GM23338 (cell line): ENCODE measurements at regions not wholly inside any gene's neighbourhood (a gene's known extent, or its start where the extent isn't known, plus 50 kb on each side); places are given as distances from the start of the nearest gene placed in this dataset.

Experiments used
- ATAC-seq: fragments of 200-7000 bp; cut with Tn5 transposase; 3 replicates; pipeline ENCODE4 v1.9.1; 2020
- DNase-seq: peaks from one replicate; pipeline ENCODE4 v3.0.0-alpha.2; 2015; ENCODE audit warnings: low spot score
- H2AFZ ChIP-seq: fragments of 200-600 bp; sonication (generic); 2 replicates; pipeline ENCODE4 v1.8.0; 2016; ENCODE audit warnings: antibody characterized with exemption, mild to moderate bottlenecking, moderate library complexity
- H3F3A ChIP-seq: fragments of 200-600 bp; sonication (generic); replicated peaks from 2 replicates; pipeline ENCODE4 v1.8.0; 2017; ENCODE audit warnings: antibody characterized with exemption, mixed run types, low read depth
- H3K27ac ChIP-seq: fragments of 200-600 bp; sonication (generic); 2 replicates; pipeline ENCODE4 v1.6.1; 2016; ENCODE audit warnings: low read depth
- H3K27me3 ChIP-seq: fragments of 200-600 bp; sonication (generic); 2 replicates; pipeline ENCODE4 v1.8.0; 2016; ENCODE audit warnings: mild to moderate bottlenecking, mixed run types, moderate library complexity; ENCODE audit not compliant: insufficient read depth
- H3K36me3 ChIP-seq: fragments of 200-600 bp; sonication (generic); 2 replicates; pipeline ENCODE4 v1.8.0; 2016; ENCODE audit warnings: mild to moderate bottlenecking; ENCODE audit not compliant: insufficient read depth
- H3K4me1 ChIP-seq: fragments of 200-600 bp; sonication (generic); 2 replicates; pipeline ENCODE4 v1.8.0; 2016; ENCODE audit warnings: mild to moderate bottlenecking, moderate library complexity; ENCODE audit not compliant: insufficient read depth
- H3K4me2 ChIP-seq: fragments of 200-600 bp; sonication (generic); 2 replicates; pipeline ENCODE4 v1.7.1; 2017; ENCODE audit warnings: mixed run types
- H3K4me3 ChIP-seq: fragments of 200-600 bp; sonication (generic); 2 replicates; pipeline ENCODE4 v1.6.1; 2016; ENCODE audit warnings: mixed run types
- H3K79me2 ChIP-seq: fragments of 200-600 bp; sonication (generic); replicated peaks from 2 replicates; pipeline ENCODE4 v1.8.0; 2017; ENCODE audit warnings: mild to moderate bottlenecking; ENCODE audit not compliant: insufficient read depth
- H3K9me2 ChIP-seq: fragments of 200-600 bp; sonication (generic); 2 replicates; pipeline ENCODE4 v1.8.0; 2017; ENCODE audit not compliant: insufficient read depth
- H4K20me1 ChIP-seq: fragments of 200-600 bp; sonication (generic); replicated peaks from 2 replicates; pipeline ENCODE4 v1.8.0; 2017; ENCODE audit warnings: mild to moderate bottlenecking; ENCODE audit not compliant: insufficient read depth
- H3K27ac Mint-ChIP-seq: 2 replicates; pipeline ENCODE4 v1.8.0; 2020; ENCODE audit warnings: inconsistent platforms, mild to moderate bottlenecking, moderate library complexity, mixed read lengths
- H3K27me3 Mint-ChIP-seq: 3 replicates; pipeline ENCODE4 v1.8.0; 2022; ENCODE audit warnings: low read depth, mild to moderate bottlenecking, moderate library complexity, mixed read lengths, inconsistent platforms; ENCODE audit not compliant: insufficient read depth, poor library complexity
- H3K36me3 Mint-ChIP-seq: 3 replicates; pipeline ENCODE4 v1.8.0; 2021; ENCODE audit warnings: low read depth, mild to moderate bottlenecking, inconsistent platforms, moderate library complexity, mixed read lengths
- H3K4me1 Mint-ChIP-seq: 3 replicates; pipeline ENCODE4 v1.8.0; 2020; ENCODE audit warnings: mild to moderate bottlenecking, inconsistent platforms, mixed read lengths
- H3K4me3 Mint-ChIP-seq: 3 replicates; pipeline ENCODE4 v1.8.0; 2021; ENCODE audit warnings: moderate library complexity, mild to moderate bottlenecking, inconsistent platforms, mixed read lengths
- H3K9me3 Mint-ChIP-seq: 3 replicates; pipeline ENCODE4 v1.8.0; 2020; ENCODE audit warnings: moderate library complexity, mild to moderate bottlenecking, inconsistent platforms, mixed read lengths
- CREB1 ChIP-seq: fragments of 250-450 bp; sonication (Bioruptor Pico); IDR thresholded peaks from 2 replicates; pipeline ENCODE4 v1.5.0; 2020; ENCODE audit warnings: low read depth, mild to moderate bottlenecking, moderate library complexity
- EZH2phosphoT487 ChIP-seq: fragments of 200-600 bp; sonication (generic); IDR thresholded peaks from one replicate; pipeline ENCODE4 v1.8.1; 2018; ENCODE audit warnings: antibody characterized with exemption; ENCODE audit not compliant: unreplicated experiment
- JUNB ChIP-seq: IDR thresholded peaks from one replicate; pipeline ENCODE4 v1.6.1; 2016; ENCODE audit warnings: antibody characterized with exemption; ENCODE audit not compliant: unreplicated experiment
- NANOG ChIP-seq: IDR thresholded peaks from 2 replicates; pipeline ENCODE4 v1.6.1; 2016; ENCODE audit warnings: antibody characterized with exemption, borderline replicate concordance
- POLR2AphosphoS5 ChIP-seq: IDR thresholded peaks from 2 replicates; pipeline ENCODE4 v1.6.1; 2016; ENCODE audit warnings: antibody characterized with exemption, low read depth
- STAT1 ChIP-seq: IDR thresholded peaks from one replicate; pipeline ENCODE4 v1.6.1; 2016; ENCODE audit warnings: antibody characterized with exemption; ENCODE audit not compliant: unreplicated experiment
- ZNF114 ChIP-seq: fragments of 250-450 bp; sonication (Bioruptor Pico); IDR thresholded peaks from 2 replicates; pipeline ENCODE4 v1.5.0; 2020; ENCODE audit warnings: mild to moderate bottlenecking, moderate library complexity
- ZNF331 ChIP-seq: fragments of 250-450 bp; sonication (Bioruptor Pico); IDR thresholded peaks from 2 replicates; pipeline ENCODE4 v1.5.0; 2020; ENCODE audit warnings: low read depth, mild to moderate bottlenecking, moderate library complexity
- TF ChIP-seq, protein P1 (sequence below): IDR thresholded peaks from one replicate; pipeline ENCODE4 v1.6.1; 2018; ENCODE audit warnings: antibody characterized with exemption; ENCODE audit not compliant: unreplicated experiment
- TF ChIP-seq, protein P2 (sequence below), 2 experiments: fragments of 200-600 bp in 1 of 2; sonication (generic) in 1 of 2; conservative IDR thresholded peaks; 2 replicates each; pipeline versions ENCODE4 v1.5.1 to v1.6.1; 2016 to 2017; ENCODE audit warnings: antibody characterized with exemption in 2 of 2, low read depth in 2 of 2, mild to moderate bottlenecking in 2 of 2, moderate library complexity in 1 of 2

DNA sequence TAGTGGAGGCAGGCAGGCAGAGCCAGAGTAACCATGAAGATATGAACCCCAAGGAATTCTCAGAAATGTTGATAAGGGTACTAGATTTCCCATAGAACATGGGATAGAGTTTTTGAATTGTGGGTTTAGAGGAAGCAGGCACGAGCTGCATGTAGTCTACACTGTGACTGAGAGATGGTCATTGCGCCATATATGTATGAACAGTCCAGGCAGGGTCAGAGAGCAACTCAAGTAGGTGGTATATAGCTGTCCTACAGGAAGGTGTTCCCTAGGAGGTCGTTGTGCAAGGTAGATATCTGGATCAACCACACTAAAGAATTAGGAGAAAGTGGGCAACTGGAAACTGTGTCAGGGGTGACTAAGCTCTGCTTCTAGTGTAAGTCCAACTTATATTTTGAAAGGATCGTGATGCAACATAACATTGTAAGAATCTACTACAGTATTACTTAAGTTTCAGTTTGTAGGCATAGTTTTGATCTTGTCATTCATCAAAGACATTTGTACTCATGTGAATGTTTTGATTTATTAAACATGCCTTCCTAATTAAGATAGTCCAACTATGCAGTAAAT is 94.6 kb downstream of the HPGD start:
- Histone ChIP-seq H3K27me3 (no peaks in the 10 kb centered on the region), H3K4me2 (no peak overlapping the region), H3K9me2 (peaks cover 4% of the 10 kb centered on the region; the same call in 1 of the 2 replicates), H4K20me1 (no peaks in the 10 kb centered on the region), H3F3A (no peaks in the 10 kb centered on the region), H3K27ac (no peak overlapping the region), H3K4me1 (no peaks in the 10 kb centered on the region), H2AFZ (no peak overlapping the region), H3K36me3 (no peaks in the 10 kb centered on the region), H3K79me2 (no peaks in the 10 kb centered on the region), H3K4me3 (no peak overlapping the region)
- Mint-ChIP-seq H3K36me3 (no peaks in the 10 kb centered on the region), H3K9me3 (no peaks in the 10 kb centered on the region), H3K4me3 (no peak overlapping the region), H3K27me3 (no peaks in the 10 kb centered on the region), H3K27ac (no peak overlapping the region), H3K4me1 (no peaks in the 10 kb centered on the region)
- no peak for DNase-seq
- no peak for TF ChIP-seq CREB1 (CRISPR knock-in tag)
- TF ChIP-seq ZNF331 (CRISPR knock-in tag) = no peak
- ATAC-seq = no peak

DNA sequence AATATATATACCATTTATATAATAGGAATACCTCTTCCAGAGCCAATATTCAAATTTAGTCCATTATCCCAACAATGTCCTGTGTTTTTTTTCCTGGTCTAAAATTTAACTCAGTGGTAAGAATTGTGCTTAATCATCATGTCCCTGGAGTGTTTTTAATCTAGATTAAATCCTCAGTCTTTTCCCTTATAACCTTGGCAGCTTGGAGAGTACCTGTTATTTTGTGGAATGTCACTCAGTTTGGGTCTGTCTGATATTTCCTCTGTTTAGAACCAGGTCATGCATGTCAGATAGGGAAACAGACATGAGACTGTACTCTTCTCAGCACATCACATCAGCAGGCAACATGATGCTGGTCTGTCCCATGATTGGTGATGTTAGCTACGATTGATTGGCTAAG is 96.6 kb downstream of the HPGD start:
- no peaks in the 10 kb centered on the region for H3K27me3 Mint-ChIP-seq
- H4K20me1 ChIP-seq = no peaks in the 10 kb centered on the region
- H2AFZ ChIP-seq = no peak overlapping the region
- H3K4me3 Mint-ChIP-seq = no peak overlapping the region
- no peak overlapping the region for H3K27ac Mint-ChIP-seq
- no peaks in the 10 kb centered on the region for H3K9me3 Mint-ChIP-seq
- no peak overlapping the region for H3K27ac ChIP-seq
- no peak overlapping the region for H3K4me3 ChIP-seq
- H3K27me3 ChIP-seq = no peaks in the 10 kb centered on the region
- no peaks in the 10 kb centered on the region for H3K36me3 ChIP-seq
- DNase-seq = no peak
- H3K4me1 ChIP-seq = no peaks in the 10 kb centered on the region
- no peaks in the 10 kb centered on the region for H3K4me1 Mint-ChIP-seq
- H3K9me2 ChIP-seq = no peaks in the 10 kb centered on the region
- no peaks in the 10 kb centered on the region for H3F3A ChIP-seq
- no peaks in the 10 kb centered on the region for H3K36me3 Mint-ChIP-seq
- ATAC-seq = no peak
- H3K79me2 ChIP-seq = no peaks in the 10 kb centered on the region
- no peak for TF ChIP-seq NANOG
- TF ChIP-seq, protein P1, sequence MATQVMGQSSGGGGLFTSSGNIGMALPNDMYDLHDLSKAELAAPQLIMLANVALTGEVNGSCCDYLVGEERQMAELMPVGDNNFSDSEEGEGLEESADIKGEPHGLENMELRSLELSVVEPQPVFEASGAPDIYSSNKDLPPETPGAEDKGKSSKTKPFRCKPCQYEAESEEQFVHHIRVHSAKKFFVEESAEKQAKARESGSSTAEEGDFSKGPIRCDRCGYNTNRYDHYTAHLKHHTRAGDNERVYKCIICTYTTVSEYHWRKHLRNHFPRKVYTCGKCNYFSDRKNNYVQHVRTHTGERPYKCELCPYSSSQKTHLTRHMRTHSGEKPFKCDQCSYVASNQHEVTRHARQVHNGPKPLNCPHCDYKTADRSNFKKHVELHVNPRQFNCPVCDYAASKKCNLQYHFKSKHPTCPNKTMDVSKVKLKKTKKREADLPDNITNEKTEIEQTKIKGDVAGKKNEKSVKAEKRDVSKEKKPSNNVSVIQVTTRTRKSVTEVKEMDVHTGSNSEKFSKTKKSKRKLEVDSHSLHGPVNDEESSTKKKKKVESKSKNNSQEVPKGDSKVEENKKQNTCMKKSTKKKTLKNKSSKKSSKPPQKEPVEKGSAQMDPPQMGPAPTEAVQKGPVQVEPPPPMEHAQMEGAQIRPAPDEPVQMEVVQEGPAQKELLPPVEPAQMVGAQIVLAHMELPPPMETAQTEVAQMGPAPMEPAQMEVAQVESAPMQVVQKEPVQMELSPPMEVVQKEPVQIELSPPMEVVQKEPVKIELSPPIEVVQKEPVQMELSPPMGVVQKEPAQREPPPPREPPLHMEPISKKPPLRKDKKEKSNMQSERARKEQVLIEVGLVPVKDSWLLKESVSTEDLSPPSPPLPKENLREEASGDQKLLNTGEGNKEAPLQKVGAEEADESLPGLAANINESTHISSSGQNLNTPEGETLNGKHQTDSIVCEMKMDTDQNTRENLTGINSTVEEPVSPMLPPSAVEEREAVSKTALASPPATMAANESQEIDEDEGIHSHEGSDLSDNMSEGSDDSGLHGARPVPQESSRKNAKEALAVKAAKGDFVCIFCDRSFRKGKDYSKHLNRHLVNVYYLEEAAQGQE = no peak
- TF ChIP-seq JUNB = no peak
- TF ChIP-seq POLR2AphosphoS5 = no peak
- no peak overlapping the region for H3K4me2 ChIP-seq

DNA sequence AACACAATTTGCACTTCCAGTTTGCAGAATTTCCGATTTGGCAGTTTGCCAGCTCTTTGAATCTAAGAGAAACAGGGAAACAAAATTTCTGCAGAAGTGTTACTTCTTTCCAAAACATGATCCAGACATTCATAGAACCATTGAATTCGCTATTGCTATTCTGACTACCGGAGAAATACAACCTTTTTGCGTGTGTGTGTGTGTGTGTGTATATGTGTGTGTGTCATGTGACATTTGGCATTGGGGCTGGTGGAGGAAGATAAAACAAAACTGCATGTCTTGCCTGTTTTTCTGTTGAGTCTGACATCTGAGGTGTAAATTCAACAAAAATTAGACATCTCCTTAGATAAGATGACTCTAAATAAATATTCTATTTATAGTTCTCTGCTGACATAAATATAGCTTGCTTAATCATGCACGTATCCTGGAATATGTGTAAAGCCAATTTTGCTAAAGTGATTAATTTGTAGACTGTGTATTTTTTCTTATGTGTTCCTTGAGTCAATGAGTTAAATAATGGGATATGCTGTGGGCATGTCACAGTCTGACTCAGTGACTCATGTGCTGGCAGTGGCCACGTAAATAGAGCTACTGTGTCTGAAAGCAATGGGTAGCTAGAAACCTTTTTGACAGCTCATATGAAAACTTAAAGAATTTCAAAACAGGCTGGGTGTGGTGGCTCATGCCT is 98.9 kb downstream of the HPGD start:
- H3F3A ChIP-seq = no peaks in the 10 kb centered on the region
- H3K79me2 ChIP-seq = no peaks in the 10 kb centered on the region
- no peak overlapping the region for H3K4me2 ChIP-seq
- H3K9me2 ChIP-seq = no peaks in the 10 kb centered on the region
- H3K27ac Mint-ChIP-seq = no peak overlapping the region
- H3K36me3 Mint-ChIP-seq = no peaks in the 10 kb centered on the region
- no peaks in the 10 kb centered on the region for H3K27me3 Mint-ChIP-seq
- no peak for TF ChIP-seq ZNF114 (CRISPR knock-in tag)
- TF ChIP-seq, protein P2, sequence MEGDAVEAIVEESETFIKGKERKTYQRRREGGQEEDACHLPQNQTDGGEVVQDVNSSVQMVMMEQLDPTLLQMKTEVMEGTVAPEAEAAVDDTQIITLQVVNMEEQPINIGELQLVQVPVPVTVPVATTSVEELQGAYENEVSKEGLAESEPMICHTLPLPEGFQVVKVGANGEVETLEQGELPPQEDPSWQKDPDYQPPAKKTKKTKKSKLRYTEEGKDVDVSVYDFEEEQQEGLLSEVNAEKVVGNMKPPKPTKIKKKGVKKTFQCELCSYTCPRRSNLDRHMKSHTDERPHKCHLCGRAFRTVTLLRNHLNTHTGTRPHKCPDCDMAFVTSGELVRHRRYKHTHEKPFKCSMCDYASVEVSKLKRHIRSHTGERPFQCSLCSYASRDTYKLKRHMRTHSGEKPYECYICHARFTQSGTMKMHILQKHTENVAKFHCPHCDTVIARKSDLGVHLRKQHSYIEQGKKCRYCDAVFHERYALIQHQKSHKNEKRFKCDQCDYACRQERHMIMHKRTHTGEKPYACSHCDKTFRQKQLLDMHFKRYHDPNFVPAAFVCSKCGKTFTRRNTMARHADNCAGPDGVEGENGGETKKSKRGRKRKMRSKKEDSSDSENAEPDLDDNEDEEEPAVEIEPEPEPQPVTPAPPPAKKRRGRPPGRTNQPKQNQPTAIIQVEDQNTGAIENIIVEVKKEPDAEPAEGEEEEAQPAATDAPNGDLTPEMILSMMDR (conservative IDR thresholded peaks at IDR 0.05; ENCODE audit: low read depth in 2 of 2) = no peak
- TF ChIP-seq STAT1 = no peak
- no peak for TF ChIP-seq EZH2phosphoT487
- TF ChIP-seq, protein P1 = no peak
- no peak for TF ChIP-seq CREB1 (CRISPR knock-in tag)
- no peak overlapping the region for H3K27ac ChIP-seq
- ATAC-seq = no peak
- H3K4me1 ChIP-seq = no peaks in the 10 kb centered on the region
- no peak for DNase-seq
- no peak overlapping the region for H3K4me3 Mint-ChIP-seq
- H4K20me1 ChIP-seq = no peaks in the 10 kb centered on the region
- no peak overlapping the region for H2AFZ ChIP-seq
- no peaks in the 10 kb centered on the region for H3K27me3 ChIP-seq
- H3K4me1 Mint-ChIP-seq = no peaks in the 10 kb centered on the region
- H3K9me3 Mint-ChIP-seq = no peaks in the 10 kb centered on the region
- no peak overlapping the region for H3K4me3 ChIP-seq
- H3K36me3 ChIP-seq = no peaks in the 10 kb centered on the region
